Ovary (tissue), 7 donors: ENCODE measurements at regions not wholly inside any gene's neighbourhood (a gene's known extent, or its start where the extent isn't known, plus 50 kb on each side); places are given as distances from the start of the nearest gene placed in this dataset.

Experiments
- DNase-seq, 5 donors: peaks; one replicate each; pipeline ENCODE4 v3.0.0-alpha.2; 2019 to 2020
- H3K27ac ChIP-seq, 2 donors: fragments of 200-600 bp; one replicate each; pipeline versions ENCODE4 v1.5.1 to v1.8.0; 2019 to 2022
- H3K27me3 ChIP-seq: fragments of 200-600 bp; one replicate; pipeline ENCODE4 v1.8.0; 2022
- H3K36me3 ChIP-seq: fragments of 200-600 bp; sonication (generic); one replicate; pipeline ENCODE4 v1.5.1; 2019
- H3K4me1 ChIP-seq: one replicate; pipeline ENCODE4 v1.8.1; 2013; ENCODE audit warnings: mild to moderate bottlenecking, moderate library complexity; ENCODE audit not compliant: insufficient read depth
- H3K4me3 ChIP-seq: fragments of 200-600 bp; sonication (generic); one replicate; pipeline ENCODE4 v1.5.1; 2017
- H3K9me3 ChIP-seq, 2 donors: fragments of 200-600 bp in 1 of 2; sonication (generic) in 1 of 2; one replicate each; pipeline versions ENCODE4 v1.5.1 to v1.8.1; 2013 to 2019; ENCODE audit warnings: mild to moderate bottlenecking in 1 of 2, moderate library complexity in 1 of 2
- CTCF ChIP-seq, 3 donors: fragments of 450-650 bp in 2 of 3; fragments of 200-600 bp in 1 of 3; IDR thresholded peaks; one replicate each; pipeline versions ENCODE4 v1.5.1 to v1.8.0; 2016 to 2022; ENCODE audit warnings: antibody characterized with exemption in 3 of 3, mild to moderate bottlenecking in 1 of 3
- EP300 ChIP-seq: sonication (generic); formaldehyde crosslinking; IDR thresholded peaks from one replicate; pipeline ENCODE4 v1.6.1; 2017; ENCODE audit warnings: antibody characterized with exemption
- POLR2A ChIP-seq: fragments of 450-650 bp; IDR thresholded peaks from one replicate; pipeline ENCODE4 v1.6.1; 2017; ENCODE audit warnings: antibody characterized with exemption, mild to moderate bottlenecking, moderate library complexity
- WGBS, 3 donors: extraction: QIAGEN DNeasy Blood & Tissue Kit in 1 of 3; methylation state at CpG; one replicate each; pipeline versions ENCODE4 v1.1.5 to v1.1.7; 2013 to 2017; 5-methylcytosine and 5-hydroxymethylcytosine counted together
- intact Hi-C, 4 donors: fragments of 100-400 bp; cut with DNase I; formaldehyde crosslinking; loops; one replicate each; pipeline versions ENCODE4 v1.11.0 to v1.15.1; 2022 to 2023
- donor health status: DM: no; HTN: no; CAD: no; lungs with moderate emphysema.
- donor health status: DM: no; HTN: no; CAD: no.
- donor health status: Bipolar disorder and iron deficiency.
- donor health status: DM: no; HTN: no; CAD: no.
- donor health status: DM: yes; HTN: yes; CAD: no.

GRCh38 chr1:190663962-190664361 is 186.3 kb upstream of the BRINP3 start:
- Histone ChIP-seq H3K27me3 (no peaks in the 10 kb centered on the region), H3K36me3 (no peaks in the 10 kb centered on the region), H3K27ac (no peak overlapping the region), H3K4me3 (no peak overlapping the region), H3K4me1 (no peaks in the 10 kb centered on the region), H3K9me3 (no peaks in the 10 kb centered on the region)
- TF ChIP-seq CTCF (IDR thresholded peaks at IDR 0.05) = no peak
- no peak for TF ChIP-seq EP300
- TF ChIP-seq POLR2A = no peak
- 87 to 96% (median 90%) methylated on average over 1 of the region's 1 CpG for WGBS, 3 donors
- intact Hi-C loops = no loop called here
- no peak for DNase-seq

- Histone ChIP-seq H3K36me3 (no peaks in the 10 kb centered on the region), H3K4me3 (no peak overlapping the region), H3K27ac (no peak overlapping the region), H3K9me3 (no peaks in the 10 kb centered on the region), H3K27me3 (no peaks in the 10 kb centered on the region), H3K4me1 (no peaks in the 10 kb centered on the region)
- intact Hi-C loops = no loop called here
- TF ChIP-seq EP300 (no peak), CTCF (IDR thresholded peaks at IDR 0.05) (no peak), POLR2A (no peak)
- no peak for DNase-seq
Measured at GRCh38 chr1:190665045-190665444, 187.4 kb upstream of the BRINP3 start.

- TF ChIP-seq CTCF (IDR thresholded peaks at IDR 0.05) (no peak), POLR2A (no peak), EP300 (no peak)
- H3K36me3 ChIP-seq = no peaks in the 10 kb centered on the region
- H3K9me3 ChIP-seq = no peaks in the 10 kb centered on the region
- intact Hi-C loops = no loop called here
- H3K4me1 ChIP-seq = no peaks in the 10 kb centered on the region
- no peak overlapping the region for H3K27ac ChIP-seq
- no peak for DNase-seq
- no peaks in the 10 kb centered on the region for H3K27me3 ChIP-seq
- no peak overlapping the region for H3K4me3 ChIP-seq
Measured at GRCh38 chr1:190667914-190668313, 190.2 kb upstream of the BRINP3 start.

- no peaks in the 10 kb centered on the region for H3K36me3 ChIP-seq
- no peak overlapping the region for H3K4me3 ChIP-seq
- no peak for TF ChIP-seq POLR2A
- TF ChIP-seq CTCF (IDR thresholded peaks at IDR 0.05) = no peak
- no peak for TF ChIP-seq EP300
- no peaks in the 10 kb centered on the region for H3K27me3 ChIP-seq
- intact Hi-C loops = no loop called here
- no peaks in the 10 kb centered on the region for H3K9me3 ChIP-seq
- H3K4me1 ChIP-seq = no peaks in the 10 kb centered on the region
- WGBS, 3 donors = 63 to 78% (median 71%) methylated on average over 4 of the region's 4 CpGs
- DNase-seq = no peak
- H3K27ac ChIP-seq = no peak overlapping the region
Measured at GRCh38 chr1:190679044-190679443, 201.4 kb upstream of the BRINP3 start.

- Histone ChIP-seq H3K27ac (no peak overlapping the region), H3K9me3 (no peaks in the 10 kb centered on the region), H3K4me3 (no peak overlapping the region), H3K36me3 (no peaks in the 10 kb centered on the region), H3K4me1 (no peaks in the 10 kb centered on the region), H3K27me3 (no peaks in the 10 kb centered on the region)
- no peak for TF ChIP-seq EP300
- no peak for TF ChIP-seq POLR2A
- no peak for TF ChIP-seq CTCF (IDR thresholded peaks at IDR 0.05)
- intact Hi-C loops = no loop called here
- DNase-seq = no peak
- WGBS, 3 donors = 34 to 66% (median 47%) methylated on average over 2 of the region's 2 CpGs
Measured at GRCh38 chr1:190679454-190679853, 201.8 kb upstream of the BRINP3 start.
